HepG2 (cell line): ENCODE measurements at regions not wholly inside any gene's neighbourhood (a gene's known extent, or its start where the extent isn't known, plus 50 kb on each side); places are given as distances from the start of the nearest gene placed in this dataset.

Experiments used
- ATAC-seq: fragments of 200-7000 bp; cut with Tn5 transposase; 3 replicates; pipeline ENCODE4 v1.9.1; 2020; ENCODE audit warnings: mild to moderate bottlenecking, moderate library complexity
- BruUV-seq: library from RNA; stranded (reverse); fragments of 400-500 nt; replicated peaks from 2 replicates; lab custom pipeline; 2021; lab: Mats Ljungman, UMichigan
- CTCF ChIA-PET: fragments of 300-600 bp; formaldehyde crosslinking; extraction: SDS; loops from one replicate; lab custom pipeline; 2021; ENCODE audit warnings: low total read pairs, inconsistent platforms, low intra/inter-chr PET ratio; lab: Yijun Ruan, JAX
- POLR2A ChIA-PET: fragments of 350-600 bp; sonication (Branson Sonifier 250); formaldehyde crosslinking; loops from one replicate; lab custom pipeline; 2020; ENCODE audit warnings: antibody characterized with exemption, inconsistent platforms; lab: Yijun Ruan, JAX
- DNase-seq: peaks from one replicate; pipeline ENCODE4 v3.0.0-alpha.2; 2015; ENCODE audit warnings: low spot score
- FAIRE-seq: peaks from 3 replicates; lab custom pipeline; 2011; peaks lifted over from hg19 to GRCh38; lab: Jason Lieb, UNC
- H2AFZ ChIP-seq: one replicate; pipeline ENCODE4 v1.6.1; 2011; ENCODE audit warnings: low read length, inconsistent platforms
- H3K27ac ChIP-seq: fragments of 300-600 bp; 3 replicates; pipeline ENCODE4 v1.8.0; 2011; ENCODE audit warnings: mixed run types, mild to moderate bottlenecking, mixed read lengths, low read length, inconsistent platforms; ENCODE audit not compliant: insufficient read depth; ENCODE audit errors: extremely low read length
- H3K27me3 ChIP-seq, 2 experiments: fragments of 200-600 bp in 1 of 2; 2 replicates in 1 of 2; 3 replicates in 1 of 2; pipeline versions ENCODE4 v1.6.0 to v1.8.0; 2011; ENCODE audit warnings: low read length in 2 of 2, mild to moderate bottlenecking in 2 of 2, moderate library complexity in 2 of 2, inconsistent platforms in 1 of 2; ENCODE audit not compliant: insufficient read depth in 2 of 2, control insufficient read depth in 1 of 2
- H3K36me3 ChIP-seq, 2 experiments: fragments of 200-600 bp in 1 of 2; replicated peaks in 1 of 2; 2 replicates in 1 of 2; 3 replicates in 1 of 2; pipeline versions ENCODE4 v1.5.1 to v1.8.0; 2011; ENCODE audit warnings: low read length in 2 of 2, inconsistent platforms in 1 of 2; ENCODE audit not compliant: insufficient read depth in 2 of 2, control insufficient read depth in 1 of 2
- H3K4me1 ChIP-seq: 2 replicates; pipeline ENCODE4 v1.5.1; 2012; ENCODE audit warnings: low read length, inconsistent platforms; ENCODE audit not compliant: insufficient read depth
- H3K4me2 ChIP-seq: 2 replicates; pipeline ENCODE4 v1.6.0; 2011; ENCODE audit warnings: low read depth, low read length, inconsistent platforms
- H3K4me3 ChIP-seq, 3 experiments: fragments of 200-600 bp in 1 of 3; sonication (generic), shearing (Covaris generic) in 1 of 3; replicated peaks in 1 of 3; 2 replicates each; pipeline ENCODE4 v1.5.1; 2011 to 2016; ENCODE audit warnings: low read length in 3 of 3, inconsistent platforms in 2 of 3, low read depth in 2 of 3, mild to moderate bottlenecking in 2 of 3, control low read depth in 1 of 3, mixed read lengths in 1 of 3; ENCODE audit not compliant: insufficient read depth in 1 of 3
- H3K79me2 ChIP-seq: one replicate; pipeline ENCODE4 v1.6.1; 2011; ENCODE audit warnings: low read length, inconsistent platforms; ENCODE audit not compliant: insufficient read depth
- H3K9ac ChIP-seq: 2 replicates; pipeline ENCODE4 v1.6.0; 2011; ENCODE audit warnings: mild to moderate bottlenecking, low read depth, low read length, inconsistent platforms; ENCODE audit not compliant: insufficient read depth
- H3K9me3 ChIP-seq: 2 replicates; pipeline ENCODE4 v1.5.1; 2012; ENCODE audit warnings: mild to moderate bottlenecking, low read length
- H4K20me1 ChIP-seq: 2 replicates; pipeline ENCODE4 v1.6.0; 2011; ENCODE audit warnings: inconsistent platforms, mild to moderate bottlenecking, low read length, moderate library complexity; ENCODE audit not compliant: insufficient read depth
- ATF6 ChIP-seq: sonication (generic); formaldehyde crosslinking; conservative IDR thresholded peaks from 2 replicates; pipeline ENCODE4 v1.4.0; 2020; ENCODE audit warnings: missing genetic modification reagents
- FOXJ3 ChIP-seq: sonication (generic); formaldehyde crosslinking; IDR thresholded peaks from 2 replicates; pipeline ENCODE4 v1.4.0; 2020; ENCODE audit warnings: missing genetic modification reagents, mild to moderate bottlenecking, borderline replicate concordance
- MAFF ChIP-seq: IDR thresholded peaks from 2 replicates; pipeline ENCODE4 v1.6.1; 2011; ENCODE audit warnings: low read depth, low read length, improper control_type of control experiment
- SNAPC2 ChIP-seq: sonication (generic); formaldehyde crosslinking; IDR thresholded peaks from 2 replicates; pipeline ENCODE4 v1.8.1; 2022; ENCODE audit warnings: mild to moderate bottlenecking, missing genetic modification reagents
- TP53 ChIP-seq: sonication (generic); formaldehyde crosslinking; conservative IDR thresholded peaks from 2 replicates; pipeline ENCODE4 v1.4.0; 2020; ENCODE audit warnings: missing genetic modification reagents
- YY1 ChIP-seq: IDR thresholded peaks from 2 replicates; pipeline ENCODE4 v1.6.1; 2011; ENCODE audit warnings: low read length, low read depth, moderate library complexity, mild to moderate bottlenecking; ENCODE audit not compliant: insufficient read depth, insufficient replicate concordance
- ZNF234 ChIP-seq: sonication (generic); formaldehyde crosslinking; conservative IDR thresholded peaks from 2 replicates; pipeline ENCODE4 v1.5.1; 2020; ENCODE audit warnings: mild to moderate bottlenecking, missing genetic modification reagents
- ZNF550 ChIP-seq: sonication (generic); formaldehyde crosslinking; IDR thresholded peaks from 2 replicates; pipeline ENCODE4 v1.4.0; 2020; ENCODE audit warnings: mild to moderate bottlenecking, missing genetic modification reagents, borderline replicate concordance
- ZNF776 ChIP-seq: sonication (generic); formaldehyde crosslinking; IDR thresholded peaks from 2 replicates; pipeline ENCODE4 v1.4.0; 2020; ENCODE audit warnings: mild to moderate bottlenecking, missing genetic modification reagents
- WGBS: methylation state at CpG from one replicate; pipeline ENCODE4 v1.1.6; 2017; ENCODE audit warnings: low lambda C conversion rate; 5-methylcytosine and 5-hydroxymethylcytosine counted together
- in situ Hi-C: cut with HindIII; loops from 2 replicates; pipeline ENCODE4 v1.10.0; 2017; ENCODE audit warnings: low pct_unique_long_range_greater_than_20kb; ENCODE audit not compliant: extremely low pct_ligation_motif_present
- intact Hi-C: fragments of 100-400 bp; cut with micrococcal nuclease; formaldehyde crosslinking; loops from one replicate; pipeline ENCODE4 v1.10.0; 2022; ENCODE audit not compliant: unreplicated experiment

DNA sequence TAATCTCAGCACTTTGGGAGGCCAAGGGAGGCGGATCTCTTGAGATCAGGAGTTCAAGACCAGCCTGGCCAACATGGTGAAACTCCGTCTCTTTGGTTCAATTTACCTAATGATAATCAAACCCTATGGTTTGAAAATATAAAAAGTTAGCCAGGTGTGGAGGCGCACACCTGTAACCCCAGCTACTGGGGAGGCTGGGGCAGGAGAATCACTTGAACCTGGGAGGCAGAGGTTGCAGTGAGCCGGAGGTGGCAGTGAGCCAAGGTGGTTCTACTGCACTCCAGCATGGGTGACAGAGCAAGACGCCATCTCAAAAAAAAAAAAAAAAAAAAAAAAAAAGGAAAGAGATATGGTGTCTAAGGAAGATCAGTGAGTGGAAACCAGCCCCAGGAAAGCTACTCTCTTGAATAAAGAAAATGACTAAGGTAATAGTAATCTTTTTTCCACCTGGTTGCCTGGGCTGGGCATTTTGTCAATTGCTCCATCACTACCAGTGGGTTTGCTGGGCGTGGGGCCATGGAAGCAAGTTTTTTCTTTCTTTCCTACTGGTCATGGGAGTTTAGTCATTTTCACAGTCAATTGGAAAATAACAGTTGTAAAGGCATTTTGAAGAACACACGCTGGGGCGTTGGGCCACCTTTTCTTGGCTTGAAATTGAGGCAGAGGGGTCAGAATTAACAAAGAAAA is 387.6 kb upstream of the RGMA start:
- no peak for DNase-seq
- Histone ChIP-seq H3K4me1 (no peaks in the 10 kb centered on the region), H2AFZ (no peak overlapping the region)
- TF ChIP-seq MAFF (no peak), ZNF234 (CRISPR knock-in tag) (no peak), ATF6 (CRISPR knock-in tag) (no peak), TP53 (CRISPR knock-in tag) (no peak), FOXJ3 (CRISPR knock-in tag) (no peak), ZNF550 (CRISPR knock-in tag) (no peak), SNAPC2 (CRISPR knock-in tag) (no peak), YY1 (no peak), ZNF776 (no peak)
- TF ChIP-seq, all 625 proteins: peak for 0
- no TSS peak for BruUV-seq
- Histone ChIP-seq H4K20me1 (no peaks in the 10 kb centered on the region), H3K9me3 (no peaks in the 10 kb centered on the region), H3K79me2 (no peaks in the 10 kb centered on the region), H3K9ac (no peak overlapping the region), H3K4me2 (no peak overlapping the region), H3K27me3 (no peaks in the 10 kb centered on the region), H3K27ac (no peak overlapping the region), H3K36me3 (no peaks in the 10 kb centered on the region), H3K4me3 (no peak overlapping the region)
- WGBS: 8% methylated on average over 8 of the region's 8 CpGs
- no peak for FAIRE-seq
- CTCF ChIA-PET: no interaction called here
- in situ Hi-C loops: no loop called here
- ATAC-seq: no peak
- intact Hi-C loops: no loop called here
- POLR2A ChIA-PET: no interaction called here
